Non-pigmented ciliary epithelial cell (primary cell): ENCODE measurements at regions not wholly inside any gene's neighbourhood (a gene's known extent, or its start where the extent isn't known, plus 50 kb on each side); places are given as distances from the start of the nearest gene placed in this dataset.

Source experiments
- DNase-seq: peaks from one replicate; pipeline ENCODE4 v3.0.0-alpha.2; 2010; ENCODE audit warnings: low read depth

GRCh38 chr5:116650544-116650943 lies 75.9 kb upstream of the SEMA6A start:
- DNase-seq, result no peak

- no peak for DNase-seq
Observed at GRCh38 chr5:116646611-116647289, 72.1 kb upstream of the SEMA6A start.

GRCh38 chr5:116645627-116646026 lies 71.0 kb upstream of the SEMA6A start:
- no peak for DNase-seq

GRCh38 chr5:116640236-116640635 lies 65.6 kb upstream of the SEMA6A start:
- DNase-seq, result no peak

GRCh38 chr5:116637149-116637740 lies 62.6 kb upstream of the SEMA6A start:
- no peak for DNase-seq

GRCh38 chr5:116632890-116633289 lies 58.3 kb upstream of the SEMA6A start:
- no peak for DNase-seq

GRCh38 chr5:116631147-116631546 lies 56.5 kb upstream of the SEMA6A start:
- DNase-seq, result no peak

- no peak for DNase-seq
Observed at GRCh38 chr5:116629168-116629567, 54.5 kb upstream of the SEMA6A start.

- no peak for DNase-seq
Observed at GRCh38 chr5:116626945-116627679, 52.5 kb upstream of the SEMA6A start.

- DNase-seq, result peak; percentile 30
Observed at GRCh38 chr5:116626272-116626723, 51.7 kb upstream of the SEMA6A start.
